ENCODE measurements at regions not wholly inside any gene's neighbourhood (a gene's known extent, or its start where the extent isn't known, plus 50 kb on each side); places are given as distances from the start of the nearest gene placed in this dataset.
A peak's percentile ranks its signal among the peaks of the same experiment; 100 is the strongest.
"Not testable (repeated sequence)": the region's sequence is repeated elsewhere in the genome, so short reads cannot be mapped to it uniquely, and the experiment has no call there.

DNA sequence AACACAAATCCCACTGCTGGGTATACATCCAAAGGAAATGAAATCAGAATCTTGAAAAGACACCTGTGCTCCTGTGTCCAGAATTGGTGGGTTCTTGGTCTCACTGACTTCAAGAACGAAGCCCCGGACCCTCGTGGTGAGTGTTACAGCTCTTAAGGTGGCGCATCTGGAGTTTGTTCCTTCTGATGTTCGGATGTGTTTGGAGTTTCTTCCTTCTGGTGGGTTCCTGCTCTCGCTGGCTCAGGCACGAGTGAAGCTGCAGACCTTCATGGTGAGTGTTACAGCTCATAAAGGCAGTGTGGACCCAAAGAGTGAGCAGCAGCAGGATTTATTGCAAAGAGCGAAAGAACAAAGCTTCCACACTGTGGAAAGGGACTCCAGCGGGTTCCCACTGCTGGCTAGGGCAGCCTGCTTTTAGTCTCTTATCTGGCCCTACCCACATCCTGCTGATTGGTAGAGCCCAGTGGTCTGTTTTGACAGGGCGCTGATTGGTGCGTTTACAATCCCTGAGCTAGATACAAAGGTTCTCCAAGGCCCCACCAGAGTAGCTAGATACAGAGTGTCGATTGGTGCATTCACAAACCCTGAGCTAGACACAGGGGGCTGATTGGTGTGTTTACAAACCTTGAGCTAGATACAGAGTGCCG, 80.0 kb upstream of the RGPD4 start:
- peak; percentile 67 for FAIRE-seq
- H2AFZ ChIP-seq (ENCODE audit: low read depth, low read length); CTCF ChIA-PET (ENCODE audit: low intra/inter-chr PET ratio); H3K9me3 ChIP-seq (replicated peaks; ENCODE audit: control insufficient read depth, insufficient read depth, low read depth, low read length); in situ Hi-C loops (cut with MboI); H3K9me1 ChIP-seq (ENCODE audit: control insufficient read depth, insufficient read depth, low read length); H3K27me3 ChIP-seq (ENCODE audit: control insufficient read depth in 2 of 2, insufficient read depth in 2 of 2, low read length in 2 of 2); H3K4me1 ChIP-seq (replicated peaks in 1 of 2; ENCODE audit: control insufficient read depth in 2 of 2, insufficient read depth in 2 of 2, low read length in 2 of 2); BruUV-seq (replicated peaks); TF ChIP-seq ATF1 (CRISPR knock-in tag; IDR thresholded peaks at IDR 0.05): not testable (repeated sequence)
- peaks cover 18% of the 10 kb centered on the region; the same call in 2 of the 3 replicates for H3K36me3 ChIP-seq (ENCODE audit: control insufficient read depth, insufficient read depth, low read length)
- peak overlapping the region; percentile 84; the same call in 1 of the 2 replicates for H3K4me2 ChIP-seq (ENCODE audit: insufficient read depth, low read length)
- peaks cover 53% of the 10 kb centered on the region for H3K79me2 ChIP-seq (ENCODE audit: control insufficient read depth, insufficient read depth, low read length)
- peak overlapping the region; percentile 48 to 73 for H3K9ac ChIP-seq (ENCODE audit: insufficient read depth in 1 of 2, low read depth in 2 of 2, low read length in 2 of 2)
- intact Hi-C loops (cut with micrococcal nuclease) = loop anchor here (2.0 to 10.0 kb wide), 2 partner anchors 16 to 868 kb away; no protein-coding TSS in a partner anchor
- peak overlapping the region; percentile 55 for H3K4me3 ChIP-seq
- WGBS (ENCODE audit: insufficient coverage, low coverage, missing lambda C conversion rate) = 6% methylated on average over 11 of the region's 13 CpGs
- peaks cover 28% of the 10 kb centered on the region for H4K20me1 ChIP-seq (replicated peaks; ENCODE audit: control insufficient read depth, insufficient read depth, low read length)
- peak in 1 of 4 experiments; percentile 85 for DNase-seq (ENCODE audit: extremely low read depth in 1 of 4, low spot score in 3 of 4)
- peak overlapping the region; percentile 64 for H3K27ac ChIP-seq (ENCODE audit: extremely low read depth, low read depth, low read length)
- POLR2A ChIA-PET = interaction anchor here (0.6 to 2.2 kb wide), 3 partner anchors 10 to 76 kb away, joined by 3 to 22 read pairs (median 3); no protein-coding TSS in a partner anchor
- peak; percentile 18 for ATAC-seq
- TF ChIP-seq MGA (IDR thresholded peaks at IDR 0.05) = peak; percentile 71
- peak; percentile 85; the same call in 1 of the 2 replicates for TF ChIP-seq CBX1 (IDR thresholded peaks at IDR 0.05; ENCODE audit: low read depth)
- peak; percentile 97 for TF ChIP-seq MTA3 (IDR thresholded peaks at IDR 0.05; ENCODE audit: borderline replicate concordance)
- TF ChIP-seq HIVEP1 (CRISPR knock-in tag; IDR thresholded peaks at IDR 0.05) = 0 out of 2 replicates have a peak, but pooled peaks have one; percentile 42
- peak; percentile 22; the same call in 1 of the 2 replicates for TF ChIP-seq ATF1 (tag; IDR thresholded peaks at IDR 0.05)
- TF ChIP-seq, protein P1, sequence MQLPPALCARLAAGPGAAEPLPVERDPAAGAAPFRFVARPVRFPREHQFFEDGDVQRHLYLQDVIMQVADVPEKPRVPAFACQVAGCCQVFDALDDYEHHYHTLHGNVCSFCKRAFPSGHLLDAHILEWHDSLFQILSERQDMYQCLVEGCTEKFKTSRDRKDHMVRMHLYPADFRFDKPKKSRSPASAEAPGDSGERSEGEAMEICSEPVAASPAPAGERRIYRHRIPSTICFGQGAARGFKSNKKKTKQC (CRISPR knock-in tag; IDR thresholded peaks at IDR 0.05) = peak; percentile 57; the same call in 1 of the 2 replicates
- peak; percentile 79 for TF ChIP-seq TAF9B (IDR thresholded peaks at IDR 0.05; ENCODE audit: partially characterized antibody)

Data from K562 (cell line).